ENCODE measurements at regions not wholly inside any gene's neighbourhood (a gene's known extent, or its start where the extent isn't known, plus 50 kb on each side); places are given as distances from the start of the nearest gene placed in this dataset.

DNA sequence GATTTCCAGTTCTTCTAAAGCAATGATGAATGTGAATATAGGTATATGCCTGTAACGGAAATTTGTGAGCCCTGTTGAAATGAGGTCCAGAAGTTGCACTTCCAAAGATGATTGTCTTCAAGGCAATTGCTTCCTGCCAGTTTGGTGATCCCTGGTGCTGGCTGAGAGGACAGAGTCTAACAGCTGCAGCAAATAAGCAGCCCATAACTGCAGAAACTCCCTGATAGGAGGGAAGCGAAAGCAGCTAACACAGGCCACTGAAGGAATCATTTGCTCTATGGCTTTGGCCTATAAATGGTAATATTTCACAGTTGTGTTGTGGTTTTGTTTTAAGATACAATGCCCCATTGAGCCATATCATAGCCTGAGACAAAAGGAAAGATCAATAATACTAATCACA, 451.5 kb upstream of the MIR17HG start (continued):
- TF ChIP-seq, protein P1, sequence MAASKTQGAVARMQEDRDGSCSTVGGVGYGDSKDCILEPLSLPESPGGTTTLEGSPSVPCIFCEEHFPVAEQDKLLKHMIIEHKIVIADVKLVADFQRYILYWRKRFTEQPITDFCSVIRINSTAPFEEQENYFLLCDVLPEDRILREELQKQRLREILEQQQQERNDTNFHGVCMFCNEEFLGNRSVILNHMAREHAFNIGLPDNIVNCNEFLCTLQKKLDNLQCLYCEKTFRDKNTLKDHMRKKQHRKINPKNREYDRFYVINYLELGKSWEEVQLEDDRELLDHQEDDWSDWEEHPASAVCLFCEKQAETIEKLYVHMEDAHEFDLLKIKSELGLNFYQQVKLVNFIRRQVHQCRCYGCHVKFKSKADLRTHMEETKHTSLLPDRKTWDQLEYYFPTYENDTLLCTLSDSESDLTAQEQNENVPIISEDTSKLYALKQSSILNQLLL (CRISPR knock-in tag; IDR thresholded peaks at IDR 0.05; ENCODE audit: borderline replicate concordance) = no peak
- TF ChIP-seq EZH2 (IDR thresholded peaks at IDR 0.05; ENCODE audit: borderline replicate concordance, low read depth, low read length) (no peak), SMARCE1 (IDR thresholded peaks at IDR 0.05) (no peak)

DNA sequence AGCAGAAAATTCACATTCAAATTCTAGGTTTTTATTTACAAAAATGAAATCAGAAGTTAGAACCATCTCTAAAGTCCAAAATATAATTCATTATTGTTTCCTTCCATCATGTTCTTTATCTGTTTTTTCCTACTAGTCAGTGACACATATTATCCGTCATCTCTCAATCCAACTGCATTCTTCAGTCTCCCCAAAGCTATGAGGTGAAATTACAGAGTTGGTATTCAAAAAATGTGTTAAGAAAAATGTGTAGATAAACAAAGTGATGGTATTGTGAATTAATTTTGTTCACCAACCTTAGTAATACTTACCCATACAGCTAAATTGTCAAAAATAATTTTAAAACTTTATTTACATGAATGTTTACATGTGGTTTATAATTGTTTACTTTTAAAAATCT, 448.7 kb upstream of the MIR17HG start:
- no peak for ATAC-seq

More for the DNA sequence above, 448.7 kb upstream of the MIR17HG start:
- no peak overlapping the region for H3K27ac ChIP-seq (ENCODE audit: extremely low read depth, low read depth, low read length)
- in situ Hi-C loops (cut with MboI) (no loop called here), intact Hi-C loops (cut with micrococcal nuclease) (no loop called here)
- H3K9ac ChIP-seq (ENCODE audit: insufficient read depth in 1 of 2, low read depth in 2 of 2, low read length in 2 of 2) = no peak overlapping the region
- no peak overlapping the region for H3K4me3 ChIP-seq
- DNase-seq (ENCODE audit: extremely low read depth in 1 of 4, low spot score in 3 of 4) = no peak
- BruUV-seq (replicated peaks) = no TSS peak
- ChIA-PET CTCF (ENCODE audit: low intra/inter-chr PET ratio) (interaction anchor here (1.5 kb wide), 1 partner anchor 10 kb away, joined by 4 read pairs; no protein-coding TSS in a partner anchor), POLR2A (no interaction called here)
- H3K9me3 ChIP-seq (replicated peaks; ENCODE audit: control insufficient read depth, insufficient read depth, low read depth, low read length) = no peaks in the 10 kb centered on the region
- no peak overlapping the region for H2AFZ ChIP-seq (ENCODE audit: low read depth, low read length)
- H3K27me3 ChIP-seq (ENCODE audit: control insufficient read depth in 2 of 2, insufficient read depth in 2 of 2, low read length in 2 of 2) = no peaks in the 10 kb centered on the region
- H3K36me3 ChIP-seq (ENCODE audit: control insufficient read depth, insufficient read depth, low read length) = no peaks in the 10 kb centered on the region
- no peak for TF ChIP-seq RUNX1 (IDR thresholded peaks at IDR 0.05; ENCODE audit: low read depth)
- 0 out of 2 replicates have a peak, but pooled peaks have one; percentile 34 for TF ChIP-seq ZNF274 (IDR thresholded peaks at IDR 0.05; ENCODE audit: borderline replicate concordance, low read depth, low read length)
- no peaks in the 10 kb centered on the region for H3K9me1 ChIP-seq (ENCODE audit: control insufficient read depth, insufficient read depth, low read length)
- FAIRE-seq = no peak
- no peak overlapping the region for H3K4me2 ChIP-seq (ENCODE audit: insufficient read depth, low read length)
- H3K79me2 ChIP-seq (ENCODE audit: control insufficient read depth, insufficient read depth, low read length) = no peaks in the 10 kb centered on the region
- WGBS (ENCODE audit: insufficient coverage, low coverage, missing lambda C conversion rate) = 0% methylated on average over 1 of the region's 1 CpG
- H4K20me1 ChIP-seq (replicated peaks; ENCODE audit: control insufficient read depth, insufficient read depth, low read length) = no peaks in the 10 kb centered on the region
- no peaks in the 10 kb centered on the region for H3K4me1 ChIP-seq (replicated peaks in 1 of 2; ENCODE audit: control insufficient read depth in 2 of 2, insufficient read depth in 2 of 2, low read length in 2 of 2)

All from K562 (cell line).